NCI-H1694 (cell line): ENCODE measurements at regions not wholly inside any gene's neighbourhood (a gene's known extent, or its start where the extent isn't known, plus 50 kb on each side); places are given as distances from the start of the nearest gene placed in this dataset.
"Not testable (repeated sequence)": the region's sequence is repeated elsewhere in the genome, so short reads cannot be mapped to it uniquely, and the experiment has no call there.

Experiments used
- DNase-seq: peaks from one replicate; lab custom pipeline; 2025; lab: John Stamatoyannopoulos, UW

- no peak for DNase-seq
Measured at GRCh38 chr12:102344691-102345090, 135.7 kb downstream of the IGF1 start.

GRCh38 chr12:102343361-102344121, 136.8 kb downstream of the IGF1 start:
- DNase-seq, result no peak

- no peak for DNase-seq
Measured at GRCh38 chr12:102342281-102343006, 137.9 kb downstream of the IGF1 start.

- no peak for DNase-seq
Measured at GRCh38 chr12:102334765-102335164, 137.1 kb upstream of the PMCH start.

- no peak for DNase-seq
Measured at GRCh38 chr12:102331419-102331818, 133.8 kb upstream of the PMCH start.

- no peak for DNase-seq
Measured at GRCh38 chr12:102329883-102330282, 132.2 kb upstream of the PMCH start.

GRCh38 chr12:102326982-102327381, 129.3 kb upstream of the PMCH start:
- DNase-seq, result peak; percentile 46

GRCh38 chr12:102325108-102325507, 127.5 kb upstream of the PMCH start:
- DNase-seq, result not testable (repeated sequence)

- DNase-seq, result no peak
Measured at GRCh38 chr12:102323799-102324198, 126.2 kb upstream of the PMCH start.

GRCh38 chr12:102322254-102322653, 124.6 kb upstream of the PMCH start:
- DNase-seq, result no peak

GRCh38 chr12:102321305-102322082, 123.9 kb upstream of the PMCH start:
- DNase-seq, result no peak

GRCh38 chr12:102317155-102317554, 119.5 kb upstream of the PMCH start:
- no peak for DNase-seq

GRCh38 chr12:102316723-102317122, 119.1 kb upstream of the PMCH start:
- no peak for DNase-seq

GRCh38 chr12:102314821-102315220, 117.2 kb upstream of the PMCH start:
- DNase-seq, result no peak

- not testable (repeated sequence) for DNase-seq
Measured at GRCh38 chr12:102313116-102313971, 115.7 kb upstream of the PMCH start.

GRCh38 chr12:102305486-102305885, 107.9 kb upstream of the PMCH start:
- DNase-seq, result no peak

- not testable (repeated sequence) for DNase-seq
Measured at GRCh38 chr12:102304667-102305066, 107.0 kb upstream of the PMCH start.

GRCh38 chr12:102302553-102302952, 104.9 kb upstream of the PMCH start:
- DNase-seq, result no peak

- no peak for DNase-seq
Measured at GRCh38 chr12:102301547-102301946, 103.9 kb upstream of the PMCH start.

GRCh38 chr12:102300824-102301461, 103.3 kb upstream of the PMCH start:
- no peak for DNase-seq

GRCh38 chr12:102299731-102300130, 102.1 kb upstream of the PMCH start:
- DNase-seq, result no peak
